Karpas-422 (cell line): ENCODE measurements at regions not wholly inside any gene's neighbourhood (a gene's known extent, or its start where the extent isn't known, plus 50 kb on each side); places are given as distances from the start of the nearest gene placed in this dataset.
"Not testable (repeated sequence)": the region's sequence is repeated elsewhere in the genome, so short reads cannot be mapped to it uniquely, and the experiment has no call there.

Experiments used
- DNase-seq: peaks from one replicate; pipeline ENCODE4 v3.0.0-alpha.2; 2015
- H2AFZ ChIP-seq: fragments of 200-600 bp; sonication (generic); 2 replicates; pipeline ENCODE4 v1.6.1; 2014; ENCODE audit warnings: antibody characterized with exemption, low read length, mixed read lengths
- H3K27ac ChIP-seq: fragments of 200-600 bp; sonication (generic); 2 replicates; pipeline ENCODE4 v1.5.1; 2014; ENCODE audit warnings: mild to moderate bottlenecking, low read length, moderate library complexity
- H3K27me3 ChIP-seq: fragments of 200-600 bp; sonication (generic); 2 replicates; pipeline ENCODE4 v1.6.1; 2014; ENCODE audit warnings: low read length, mixed read lengths
- H3K36me3 ChIP-seq: fragments of 200-600 bp; sonication (generic); 2 replicates; pipeline ENCODE4 v1.6.1; 2014; ENCODE audit warnings: low read length, mixed read lengths; ENCODE audit not compliant: insufficient read depth
- H3K4me1 ChIP-seq: fragments of 200-600 bp; sonication (generic); 2 replicates; pipeline ENCODE4 v1.6.1; 2014; ENCODE audit warnings: mild to moderate bottlenecking, low read length, mixed read lengths
- H3K4me2 ChIP-seq: fragments of 200-600 bp; sonication (generic); 2 replicates; pipeline ENCODE4 v1.6.1; 2014; ENCODE audit warnings: low read length, low read depth, mild to moderate bottlenecking; ENCODE audit not compliant: poor library complexity, severe bottlenecking
- H3K4me3 ChIP-seq: fragments of 200-600 bp; sonication (generic); 2 replicates; pipeline ENCODE4 v1.5.1; 2014; ENCODE audit warnings: mild to moderate bottlenecking, antibody characterized with exemption, low read length, mixed read lengths
- H3K79me2 ChIP-seq: fragments of 200-600 bp; sonication (generic); 2 replicates; pipeline ENCODE4 v1.6.1; 2014; ENCODE audit warnings: mild to moderate bottlenecking, low read length, mixed read lengths
- H3K9ac ChIP-seq: fragments of 200-600 bp; sonication (generic); 2 replicates; pipeline ENCODE4 v1.6.0; 2014; ENCODE audit warnings: low read length
- H3K9me2 ChIP-seq: fragments of 200-600 bp; sonication (generic), shearing (Covaris generic); replicated peaks from 2 replicates; pipeline ENCODE4 v1.6.0; 2014; ENCODE audit warnings: mild to moderate bottlenecking, low read length, moderate library complexity; ENCODE audit not compliant: insufficient read depth
- H3K9me3 ChIP-seq: fragments of 300-700, 200-600 bp; sonication (generic); 2 replicates; pipeline ENCODE4 v1.6.1; 2014; ENCODE audit warnings: low read length, mixed read lengths
- H4K20me1 ChIP-seq: fragments of 200-600 bp; sonication (generic); 2 replicates; pipeline ENCODE4 v1.6.1; 2014; ENCODE audit warnings: mild to moderate bottlenecking, antibody characterized with exemption, low read length, low read depth; ENCODE audit not compliant: insufficient read depth

DNA sequence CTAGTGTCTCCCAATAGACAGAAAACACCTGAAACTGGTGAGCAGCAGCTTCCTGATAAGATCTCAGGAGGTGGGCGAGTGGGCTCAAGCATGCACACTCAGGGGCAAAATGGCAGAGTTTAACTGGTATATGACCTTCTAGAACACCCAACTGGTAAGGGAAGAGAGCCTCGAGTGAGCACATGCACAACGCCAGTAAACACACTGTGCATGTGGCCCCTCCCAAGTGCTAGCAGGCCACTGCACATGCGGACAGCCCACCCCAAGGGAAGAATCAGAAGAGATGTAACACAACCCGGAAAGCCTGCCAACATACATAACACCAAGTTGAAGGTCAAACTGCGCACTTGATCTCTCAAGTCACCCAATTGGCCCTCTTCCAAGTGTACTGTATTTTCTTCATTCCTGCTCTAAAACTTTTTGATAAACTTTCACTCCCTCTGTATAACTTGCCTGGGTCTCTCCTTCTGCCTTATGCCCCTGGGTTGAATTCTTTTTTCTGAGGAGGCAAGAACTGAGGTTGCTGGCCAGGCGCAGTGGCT, 138.2 kb downstream of the GLUL start:
- Histone ChIP-seq H4K20me1 (no peaks in the 10 kb centered on the region), H3K27me3 (no peaks in the 10 kb centered on the region), H3K9me2 (no peaks in the 10 kb centered on the region), H3K79me2 (no peaks in the 10 kb centered on the region), H3K9ac (no peak overlapping the region), H3K4me1 (no peaks in the 10 kb centered on the region), H3K9me3 (no peaks in the 10 kb centered on the region), H2AFZ (no peak overlapping the region), H3K4me2 (no peak overlapping the region), H3K27ac (no peak overlapping the region), H3K36me3 (no peaks in the 10 kb centered on the region), H3K4me3 (no peak overlapping the region)
- DNase-seq = no peak

DNA sequence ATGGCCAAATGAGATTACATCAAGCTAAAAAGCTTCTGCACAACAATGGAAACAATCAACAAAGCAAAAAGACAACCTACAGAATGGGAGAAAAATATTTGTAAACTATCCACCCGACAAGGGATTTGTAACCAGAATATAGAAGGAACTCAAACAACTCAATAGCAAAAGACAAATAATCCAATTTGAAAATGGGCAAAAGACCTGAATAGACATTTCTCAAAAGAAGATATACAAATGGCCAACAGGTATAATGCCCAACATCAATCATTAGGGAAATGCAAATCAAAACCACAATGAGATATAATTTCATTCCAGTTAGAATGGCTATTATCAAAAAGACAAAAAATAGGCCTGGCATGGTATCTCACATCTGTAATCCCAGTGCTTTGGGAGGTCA, 140.0 kb downstream of the GLUL start:
- DNase-seq = no peak
- Histone ChIP-seq H3K9me3 (no peaks in the 10 kb centered on the region), H2AFZ (no peak overlapping the region), H3K4me1 (no peaks in the 10 kb centered on the region), H3K9me2 (no peaks in the 10 kb centered on the region), H3K4me2 (no peak overlapping the region), H3K36me3 (no peaks in the 10 kb centered on the region), H4K20me1 (no peaks in the 10 kb centered on the region), H3K27ac (no peak overlapping the region), H3K4me3 (no peak overlapping the region), H3K79me2 (no peaks in the 10 kb centered on the region), H3K9ac (no peak overlapping the region), H3K27me3 (no peaks in the 10 kb centered on the region)

DNA sequence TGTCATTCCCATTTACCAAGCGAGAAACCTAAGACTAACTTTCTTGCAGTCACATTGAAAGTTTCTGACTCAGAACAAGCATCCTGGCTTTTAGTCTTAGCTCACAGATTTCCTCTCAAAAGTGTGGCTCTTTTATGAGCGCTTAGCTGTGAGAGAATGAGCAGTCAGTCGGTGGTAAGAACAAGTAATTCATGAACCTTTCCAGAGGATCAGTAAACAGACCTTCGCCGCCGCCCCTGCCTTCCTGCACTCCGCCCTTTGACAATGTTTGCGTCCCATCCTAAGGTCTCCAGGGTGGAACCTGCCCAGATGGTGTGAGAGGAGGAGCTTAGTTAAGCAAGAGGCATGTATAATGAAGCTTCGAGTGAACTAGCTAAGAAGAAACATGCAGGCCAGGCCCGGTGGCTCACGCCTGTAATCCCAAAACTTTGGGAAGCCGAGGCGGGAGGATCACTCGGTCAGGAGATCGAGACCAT, 142.4 kb downstream of the GLUL start:
- Histone ChIP-seq H3K36me3 (no peaks in the 10 kb centered on the region), H3K4me3 (no peak overlapping the region), H3K79me2 (no peaks in the 10 kb centered on the region), H2AFZ (no peak overlapping the region), H3K9me3 (no peaks in the 10 kb centered on the region), H3K9me2 (no peaks in the 10 kb centered on the region), H3K4me1 (no peaks in the 10 kb centered on the region), H3K27me3 (no peaks in the 10 kb centered on the region), H3K4me2 (no peak overlapping the region), H4K20me1 (no peaks in the 10 kb centered on the region), H3K27ac (no peak overlapping the region), H3K9ac (no peak overlapping the region)
- DNase-seq = no peak

DNA sequence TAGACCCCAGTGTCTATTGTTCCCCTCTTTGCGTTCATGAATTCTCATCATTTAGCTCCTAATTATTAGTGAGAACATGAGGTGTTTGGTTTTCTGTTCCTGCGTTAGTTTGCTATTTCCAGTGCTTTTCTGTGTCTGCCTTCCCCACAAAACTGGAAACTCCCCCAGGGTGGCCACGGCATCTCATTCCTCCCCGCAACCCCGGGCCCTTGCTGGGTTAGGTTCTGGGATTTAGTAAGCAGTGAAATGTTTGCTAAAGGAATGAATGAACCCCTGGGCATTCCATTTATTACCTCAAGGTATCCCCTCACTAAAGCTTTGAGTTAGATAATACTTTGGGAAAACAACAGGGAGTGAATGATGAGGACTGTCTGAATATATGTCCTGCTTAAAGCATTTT, 142.9 kb downstream of the GLUL start:
- no peaks in the 10 kb centered on the region for H3K27me3 ChIP-seq
- H3K27ac ChIP-seq = no peak overlapping the region
- no peak overlapping the region for H2AFZ ChIP-seq
- no peak for DNase-seq
- no peaks in the 10 kb centered on the region for H3K79me2 ChIP-seq
- no peaks in the 10 kb centered on the region for H3K9me2 ChIP-seq
- H3K36me3 ChIP-seq = no peaks in the 10 kb centered on the region
- no peak overlapping the region for H3K9ac ChIP-seq
- H3K4me3 ChIP-seq = no peak overlapping the region
- H3K4me2 ChIP-seq = no peak overlapping the region
- no peaks in the 10 kb centered on the region for H3K9me3 ChIP-seq
- H3K4me1 ChIP-seq = no peaks in the 10 kb centered on the region
- no peaks in the 10 kb centered on the region for H4K20me1 ChIP-seq

DNA sequence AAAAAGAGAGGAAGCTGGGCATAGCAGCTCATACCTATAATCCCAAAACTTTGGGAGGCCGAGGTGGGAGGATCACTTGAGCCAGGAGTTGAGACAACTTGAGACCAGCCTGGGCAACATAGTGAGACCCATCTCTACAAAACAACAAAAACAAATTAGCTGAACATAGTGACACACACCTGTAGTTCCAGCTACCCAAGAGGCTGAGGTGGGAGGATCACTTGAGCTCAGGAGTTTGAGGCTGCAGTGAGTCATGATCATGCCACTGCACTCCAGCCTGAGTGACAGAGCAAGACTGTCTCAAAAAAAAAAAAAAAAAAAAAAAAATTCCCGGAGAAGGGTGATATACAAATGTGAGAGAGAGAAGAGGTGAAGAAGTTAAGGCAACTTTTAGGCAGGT, 143.8 kb downstream of the GLUL start:
- not testable (repeated sequence) for H3K79me2 ChIP-seq, H4K20me1 ChIP-seq

DNA sequence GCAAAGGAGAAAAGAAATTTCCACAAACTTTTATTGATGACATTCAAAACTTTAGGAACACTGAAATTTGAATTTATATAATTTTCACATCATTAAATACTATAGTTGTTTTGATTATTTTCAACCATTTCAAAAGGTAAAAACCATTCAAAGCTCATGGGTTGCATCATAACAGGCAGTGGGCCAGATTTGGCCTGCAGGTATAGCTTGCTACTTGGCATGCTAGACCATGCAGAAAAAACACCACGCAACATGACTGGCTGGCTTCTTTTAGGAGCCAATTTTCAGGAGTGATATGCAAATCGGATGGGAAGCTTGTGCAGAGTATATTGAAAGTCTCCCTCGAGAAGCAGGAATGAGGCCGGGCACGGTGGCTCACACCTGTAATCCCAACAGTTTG, 144.8 kb downstream of the GLUL start:
- Histone ChIP-seq H3K9me3 (no peaks in the 10 kb centered on the region), H3K79me2 (no peaks in the 10 kb centered on the region), H3K27me3 (no peaks in the 10 kb centered on the region)

More for the DNA sequence above, 143.8 kb downstream of the GLUL start:
- H2AFZ ChIP-seq, H3K27ac ChIP-seq, H3K9me3 ChIP-seq, H3K9ac ChIP-seq, H3K4me3 ChIP-seq, H3K4me2 ChIP-seq, H3K4me1 ChIP-seq, DNase-seq, H3K9me2 ChIP-seq, H3K36me3 ChIP-seq, H3K27me3 ChIP-seq: not testable (repeated sequence)

DNA sequence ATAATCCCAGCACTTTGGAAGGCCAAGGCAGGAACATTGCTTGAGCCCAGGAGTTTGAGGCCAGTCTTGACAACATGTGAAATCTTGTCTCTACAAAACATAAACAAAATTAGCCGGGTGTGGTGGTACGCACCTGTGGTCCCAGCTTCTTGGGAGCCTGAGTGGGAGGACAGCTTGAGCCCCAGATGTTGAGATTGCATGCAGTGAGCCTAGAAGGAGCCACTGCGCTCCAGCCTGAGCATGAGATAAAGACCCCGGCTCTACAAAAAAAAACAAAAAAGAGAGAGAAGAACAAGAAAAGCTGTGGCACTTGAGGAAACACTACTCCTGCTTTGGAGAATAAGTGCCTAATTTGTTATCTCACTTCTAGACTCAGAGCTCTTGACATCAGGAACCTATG, 146.6 kb downstream of the GLUL start:
- Histone ChIP-seq H4K20me1 (no peaks in the 10 kb centered on the region), H3K36me3 (no peaks in the 10 kb centered on the region), H2AFZ (no peak overlapping the region), H3K4me3 (no peak overlapping the region), H3K4me1 (no peaks in the 10 kb centered on the region), H3K9me3 (no peaks in the 10 kb centered on the region), H3K79me2 (no peaks in the 10 kb centered on the region), H3K9me2 (no peaks in the 10 kb centered on the region), H3K27ac (no peak overlapping the region), H3K27me3 (no peaks in the 10 kb centered on the region), H3K4me2 (no peak overlapping the region), H3K9ac (no peak overlapping the region)
- no peak for DNase-seq

More for the DNA sequence above, 144.8 kb downstream of the GLUL start:
- Histone ChIP-seq H2AFZ (no peak overlapping the region), H4K20me1 (no peaks in the 10 kb centered on the region), H3K9me2 (no peaks in the 10 kb centered on the region), H3K9ac (no peak overlapping the region), H3K36me3 (no peaks in the 10 kb centered on the region), H3K27ac (no peak overlapping the region), H3K4me3 (no peak overlapping the region), H3K4me1 (no peaks in the 10 kb centered on the region), H3K4me2 (no peak overlapping the region)
- DNase-seq = no peak

DNA sequence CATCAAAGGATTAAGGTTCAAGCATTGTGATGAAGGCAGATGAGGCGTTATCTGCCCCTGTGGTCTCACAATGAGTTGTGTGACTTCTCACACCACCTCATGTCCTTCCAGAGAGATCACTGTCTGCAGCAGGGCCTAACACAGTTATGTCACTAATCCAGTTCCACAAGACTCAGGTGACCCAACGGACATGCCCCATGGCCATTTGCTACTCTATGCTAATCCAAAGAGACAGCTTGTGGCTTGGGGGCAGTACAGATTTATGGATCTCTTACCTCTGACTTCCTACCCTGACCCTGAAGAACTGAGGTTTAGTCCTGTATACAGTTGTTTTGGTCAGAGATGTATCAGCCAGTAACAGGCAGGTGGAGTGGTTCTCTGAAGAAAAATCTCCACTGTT, 147.1 kb downstream of the GLUL start:
- Histone ChIP-seq H2AFZ (no peak overlapping the region), H3K4me3 (no peak overlapping the region), H3K36me3 (no peaks in the 10 kb centered on the region), H4K20me1 (no peaks in the 10 kb centered on the region), H3K27me3 (no peaks in the 10 kb centered on the region), H3K4me2 (no peak overlapping the region), H3K9me2 (no peaks in the 10 kb centered on the region), H3K27ac (no peak overlapping the region), H3K79me2 (no peaks in the 10 kb centered on the region), H3K9me3 (no peaks in the 10 kb centered on the region), H3K4me1 (no peaks in the 10 kb centered on the region), H3K9ac (no peak overlapping the region)
- DNase-seq = no peak

DNA sequence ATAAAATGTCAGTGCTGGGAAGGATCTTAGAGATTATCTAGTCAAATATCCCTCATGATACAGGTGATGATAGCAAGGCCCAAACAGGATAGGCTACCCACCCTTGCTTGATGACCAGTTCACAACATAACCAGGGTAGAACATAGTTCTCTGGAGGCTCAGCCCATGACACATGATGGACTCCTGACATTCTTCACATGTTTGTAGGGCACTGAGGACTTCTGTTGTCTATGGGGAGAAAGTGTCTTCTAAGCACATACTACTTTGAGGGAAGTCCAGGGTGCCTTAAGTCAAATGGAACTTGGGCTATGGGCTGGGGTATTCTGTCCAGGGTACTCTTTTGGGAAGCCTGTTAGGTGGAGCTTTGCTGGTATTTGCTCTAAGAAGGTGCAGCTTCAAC, 148.9 kb downstream of the GLUL start:
- H4K20me1 ChIP-seq = no peaks in the 10 kb centered on the region
- H2AFZ ChIP-seq = no peak overlapping the region
- no peaks in the 10 kb centered on the region for H3K4me1 ChIP-seq
- no peaks in the 10 kb centered on the region for H3K27me3 ChIP-seq
- no peaks in the 10 kb centered on the region for H3K9me3 ChIP-seq
- H3K4me3 ChIP-seq = no peak overlapping the region
- H3K9ac ChIP-seq = no peak overlapping the region
- DNase-seq = no peak
- no peaks in the 10 kb centered on the region for H3K9me2 ChIP-seq
- H3K36me3 ChIP-seq = no peaks in the 10 kb centered on the region
- H3K4me2 ChIP-seq = no peak overlapping the region
- no peak overlapping the region for H3K27ac ChIP-seq
- H3K79me2 ChIP-seq = no peaks in the 10 kb centered on the region
